GM21723 (cell line): ENCODE measurements at regions not wholly inside any gene's neighbourhood (a gene's known extent, or its start where the extent isn't known, plus 50 kb on each side); places are given as distances from the start of the nearest gene placed in this dataset.

Experiments
- ATAC-seq: cut with Tn5 transposase; IDR thresholded peaks from one replicate; pipeline ENCODE4 v1.9.1; 2021; ENCODE audit warnings: mild to moderate bottlenecking, moderate library complexity; ENCODE audit not compliant: unreplicated experiment

GRCh38 chr13:99436686-99437416 lies 64.4 kb upstream of the TM9SF2 start:
- peak; percentile 33 for ATAC-seq

GRCh38 chr13:99439048-99439447 lies 62.2 kb upstream of the TM9SF2 start:
- ATAC-seq, result no peak

GRCh38 chr13:99439850-99440604 lies 61.2 kb upstream of the TM9SF2 start:
- ATAC-seq, result no peak

GRCh38 chr13:99442273-99442895 lies 58.9 kb upstream of the TM9SF2 start:
- peak; percentile 62 for ATAC-seq

- ATAC-seq, result no peak
These were observed 55.0 kb upstream of the TM9SF2 start for GRCh38 chr13:99446242-99446641.

GRCh38 chr13:99448546-99448945 lies 52.7 kb upstream of the TM9SF2 start:
- no peak for ATAC-seq

GRCh38 chr13:99450416-99450815 lies 50.9 kb upstream of the TM9SF2 start:
- no peak for ATAC-seq
